SU-DHL-6 (cell line): ENCODE measurements at regions not wholly inside any gene's neighbourhood (a gene's known extent, or its start where the extent isn't known, plus 50 kb on each side); places are given as distances from the start of the nearest gene placed in this dataset.

Experiments used
- H2AFZ ChIP-seq: fragments of 200-600 bp; sonication (generic); 2 replicates; pipeline ENCODE4 v1.6.1; 2014; ENCODE audit warnings: low read depth, mild to moderate bottlenecking, moderate library complexity, mixed read lengths, antibody characterized with exemption, low read length; ENCODE audit not compliant: severe bottlenecking
- H3F3A ChIP-seq: fragments of 200-600 bp; shearing (Covaris generic); 2 replicates; pipeline ENCODE4 v1.6.0; 2016; ENCODE audit warnings: antibody characterized with exemption, mild to moderate bottlenecking; ENCODE audit not compliant: insufficient read depth
- H3K27ac ChIP-seq: fragments of 200-600 bp; sonication (generic); 2 replicates; pipeline ENCODE4 v1.5.1; 2016; ENCODE audit warnings: low read depth, mild to moderate bottlenecking, low read length, moderate library complexity, mixed read lengths
- H3K27me3 ChIP-seq: fragments of 200-600 bp; sonication (generic), shearing (Covaris generic); 2 replicates; pipeline ENCODE4 v1.6.0; 2014; ENCODE audit warnings: mild to moderate bottlenecking, low read length
- H3K36me3 ChIP-seq: fragments of 200-600 bp; sonication (generic); 2 replicates; pipeline ENCODE4 v1.6.1; 2014; ENCODE audit warnings: mild to moderate bottlenecking, low read length, mixed read lengths
- H3K4me2 ChIP-seq: fragments of 300-600, 200-600 bp; shearing (Covaris generic), sonication (generic); 2 replicates; pipeline ENCODE4 v1.6.0; 2014; ENCODE audit warnings: low read length, low read depth, mild to moderate bottlenecking; ENCODE audit not compliant: poor library complexity, severe bottlenecking
- H3K4me3 ChIP-seq: fragments of 200-600 bp; sonication (generic); 2 replicates; pipeline ENCODE4 v1.5.1; 2014; ENCODE audit warnings: antibody characterized with exemption, low read length, mild to moderate bottlenecking, mixed read lengths; ENCODE audit not compliant: insufficient read depth, poor library complexity, severe bottlenecking
- H3K79me2 ChIP-seq: fragments of 200-600 bp; sonication (generic); 2 replicates; pipeline ENCODE4 v1.6.1; 2014; ENCODE audit warnings: mild to moderate bottlenecking, low read length, moderate library complexity; ENCODE audit not compliant: insufficient read depth
- H3K9ac ChIP-seq: fragments of 200-600 bp; sonication (generic); 2 replicates; pipeline ENCODE4 v1.7.0; 2014; ENCODE audit warnings: mild to moderate bottlenecking, low read length
- H3K9me2 ChIP-seq: fragments of 200-600 bp; sonication (generic); replicated peaks from 2 replicates; pipeline ENCODE4 v1.6.1; 2014; ENCODE audit warnings: low read length; ENCODE audit not compliant: insufficient read depth
- H3K9me3 ChIP-seq: fragments of 200-600 bp; sonication (generic); 2 replicates; pipeline ENCODE4 v1.6.1; 2014; ENCODE audit warnings: low read length, mixed read lengths; ENCODE audit not compliant: insufficient read depth
- H4K20me1 ChIP-seq: fragments of 200-600 bp; sonication (generic); 2 replicates; pipeline ENCODE4 v1.6.1; 2014; ENCODE audit warnings: low read depth, mild to moderate bottlenecking, antibody characterized with exemption, low read length, moderate library complexity, mixed read lengths
- EZH2phosphoT487 ChIP-seq: fragments of 200-600 bp; sonication (generic), shearing (Covaris generic); conservative IDR thresholded peaks from 2 replicates; pipeline ENCODE4 v1.6.1; 2018; ENCODE audit warnings: mild to moderate bottlenecking, antibody characterized with exemption, low read length, moderate library complexity, mixed read lengths
- TF ChIP-seq, protein P1 (sequence below): fragments of 200-600 bp; sonication (generic); IDR thresholded peaks from one replicate; pipeline ENCODE4 v1.5.1; 2017; ENCODE audit warnings: antibody characterized with exemption, mild to moderate bottlenecking, low read length, moderate library complexity; ENCODE audit not compliant: insufficient read depth, poor library complexity, severe bottlenecking

- H3K79me2 ChIP-seq: no peaks in the 10 kb centered on the region
- no peak for TF ChIP-seq EZH2phosphoT487
- TF ChIP-seq, protein P1, sequence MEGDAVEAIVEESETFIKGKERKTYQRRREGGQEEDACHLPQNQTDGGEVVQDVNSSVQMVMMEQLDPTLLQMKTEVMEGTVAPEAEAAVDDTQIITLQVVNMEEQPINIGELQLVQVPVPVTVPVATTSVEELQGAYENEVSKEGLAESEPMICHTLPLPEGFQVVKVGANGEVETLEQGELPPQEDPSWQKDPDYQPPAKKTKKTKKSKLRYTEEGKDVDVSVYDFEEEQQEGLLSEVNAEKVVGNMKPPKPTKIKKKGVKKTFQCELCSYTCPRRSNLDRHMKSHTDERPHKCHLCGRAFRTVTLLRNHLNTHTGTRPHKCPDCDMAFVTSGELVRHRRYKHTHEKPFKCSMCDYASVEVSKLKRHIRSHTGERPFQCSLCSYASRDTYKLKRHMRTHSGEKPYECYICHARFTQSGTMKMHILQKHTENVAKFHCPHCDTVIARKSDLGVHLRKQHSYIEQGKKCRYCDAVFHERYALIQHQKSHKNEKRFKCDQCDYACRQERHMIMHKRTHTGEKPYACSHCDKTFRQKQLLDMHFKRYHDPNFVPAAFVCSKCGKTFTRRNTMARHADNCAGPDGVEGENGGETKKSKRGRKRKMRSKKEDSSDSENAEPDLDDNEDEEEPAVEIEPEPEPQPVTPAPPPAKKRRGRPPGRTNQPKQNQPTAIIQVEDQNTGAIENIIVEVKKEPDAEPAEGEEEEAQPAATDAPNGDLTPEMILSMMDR: no peak
- H3K27me3 ChIP-seq: no peaks in the 10 kb centered on the region
- H3K9me2 ChIP-seq: no peaks in the 10 kb centered on the region
- no peaks in the 10 kb centered on the region for H3K36me3 ChIP-seq
- H4K20me1 ChIP-seq: no peaks in the 10 kb centered on the region; the same call in 1 of the 2 replicates
- H3K9me3 ChIP-seq: no peaks in the 10 kb centered on the region
- H3K9ac ChIP-seq: no peak overlapping the region
- no peak overlapping the region for H3K27ac ChIP-seq
- no peaks in the 10 kb centered on the region for H3F3A ChIP-seq
- H3K4me2 ChIP-seq: no peak overlapping the region
- H2AFZ ChIP-seq: no peak overlapping the region
- H3K4me3 ChIP-seq: no peak overlapping the region
Measured at GRCh38 chr9:91047993-91048607, 246.5 kb downstream of the SYK start.

DNA sequence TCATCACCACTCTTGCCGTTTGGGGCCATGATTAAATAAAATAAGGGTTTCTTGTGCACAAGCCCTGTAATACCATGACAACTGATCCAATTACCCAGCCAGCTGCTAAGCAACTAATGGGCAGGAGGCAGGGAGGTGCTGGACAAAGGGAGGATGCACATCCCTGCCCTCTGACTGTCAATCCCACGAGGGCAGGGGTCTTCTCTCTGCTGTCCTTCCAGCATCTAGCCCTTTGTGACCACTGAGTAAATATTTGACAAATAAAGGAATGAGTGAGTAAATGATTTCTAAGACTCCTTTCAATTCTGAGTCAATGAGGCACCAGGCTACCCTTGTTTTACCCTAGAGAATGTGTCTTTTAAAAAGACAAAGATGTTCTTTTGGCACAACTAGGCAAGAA lies 247.1 kb downstream of the SYK start:
- Histone ChIP-seq H3K9me2 (no peaks in the 10 kb centered on the region), H4K20me1 (no peaks in the 10 kb centered on the region; the same call in 1 of the 2 replicates), H3K27me3 (no peaks in the 10 kb centered on the region), H3K79me2 (no peaks in the 10 kb centered on the region), H3K4me2 (no peak overlapping the region), H3F3A (no peaks in the 10 kb centered on the region), H3K9ac (no peak overlapping the region), H3K27ac (no peak overlapping the region), H2AFZ (no peak overlapping the region), H3K4me3 (no peak overlapping the region), H3K36me3 (no peaks in the 10 kb centered on the region), H3K9me3 (no peaks in the 10 kb centered on the region)
- TF ChIP-seq, protein P1: no peak
- no peak for TF ChIP-seq EZH2phosphoT487

DNA sequence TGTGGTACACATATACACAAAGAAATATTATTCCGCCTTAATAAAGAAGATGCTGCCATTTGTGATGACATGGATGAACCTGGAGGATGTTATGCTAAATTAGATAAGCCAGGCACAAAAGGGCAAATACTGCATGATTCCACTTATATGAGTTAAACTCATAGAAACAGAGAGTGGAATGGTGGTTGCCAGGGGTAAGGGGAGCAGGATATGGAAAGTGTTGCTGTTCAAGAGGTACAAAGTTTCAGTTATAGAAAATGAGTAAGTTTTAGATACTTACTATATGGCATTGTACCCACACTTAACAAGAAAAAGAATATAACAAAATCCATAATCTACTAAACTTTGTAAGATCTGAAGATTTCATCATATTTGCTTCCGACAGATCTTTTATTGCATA lies 252.2 kb downstream of the SYK start:
- Histone ChIP-seq H3K9ac (no peak overlapping the region), H3K27ac (no peak overlapping the region)

More for the DNA sequence above, 252.2 kb downstream of the SYK start:
- H3K36me3 ChIP-seq: no peaks in the 10 kb centered on the region
- H3K9me2 ChIP-seq: no peaks in the 10 kb centered on the region
- no peaks in the 10 kb centered on the region for H3K79me2 ChIP-seq
- H3K4me3 ChIP-seq: no peak overlapping the region
- no peaks in the 10 kb centered on the region for H3F3A ChIP-seq
- no peaks in the 10 kb centered on the region for H3K9me3 ChIP-seq
- H3K4me2 ChIP-seq: no peak overlapping the region
- TF ChIP-seq, protein P1: no peak
- TF ChIP-seq EZH2phosphoT487: no peak
- no peaks in the 10 kb centered on the region; the same call in 1 of the 2 replicates for H4K20me1 ChIP-seq
- no peaks in the 10 kb centered on the region for H3K27me3 ChIP-seq
- no peak overlapping the region for H2AFZ ChIP-seq
